Ovary (tissue), 7 donors: ENCODE measurements at regions not wholly inside any gene's neighbourhood (a gene's known extent, or its start where the extent isn't known, plus 50 kb on each side); places are given as distances from the start of the nearest gene placed in this dataset.

Source experiments
- DNase-seq, 5 donors: peaks; one replicate each; pipeline ENCODE4 v3.0.0-alpha.2; 2019 to 2020
- H3K27ac ChIP-seq, 2 donors: fragments of 200-600 bp; one replicate each; pipeline versions ENCODE4 v1.5.1 to v1.8.0; 2019 to 2022
- H3K27me3 ChIP-seq: fragments of 200-600 bp; one replicate; pipeline ENCODE4 v1.8.0; 2022
- H3K36me3 ChIP-seq: fragments of 200-600 bp; sonication (generic); one replicate; pipeline ENCODE4 v1.5.1; 2019
- H3K4me1 ChIP-seq: one replicate; pipeline ENCODE4 v1.8.1; 2013; ENCODE audit warnings: mild to moderate bottlenecking, moderate library complexity; ENCODE audit not compliant: insufficient read depth
- H3K4me3 ChIP-seq: fragments of 200-600 bp; sonication (generic); one replicate; pipeline ENCODE4 v1.5.1; 2017
- H3K9me3 ChIP-seq, 2 donors: fragments of 200-600 bp in 1 of 2; sonication (generic) in 1 of 2; one replicate each; pipeline versions ENCODE4 v1.5.1 to v1.8.1; 2013 to 2019; ENCODE audit warnings: mild to moderate bottlenecking in 1 of 2, moderate library complexity in 1 of 2
- EP300 ChIP-seq: sonication (generic); formaldehyde crosslinking; IDR thresholded peaks from one replicate; pipeline ENCODE4 v1.6.1; 2017; ENCODE audit warnings: antibody characterized with exemption
- POLR2A ChIP-seq: fragments of 450-650 bp; IDR thresholded peaks from one replicate; pipeline ENCODE4 v1.6.1; 2017; ENCODE audit warnings: antibody characterized with exemption, mild to moderate bottlenecking, moderate library complexity
- WGBS, 3 donors: extraction: QIAGEN DNeasy Blood & Tissue Kit in 1 of 3; methylation state at CpG; one replicate each; pipeline versions ENCODE4 v1.1.5 to v1.1.7; 2013 to 2017; 5-methylcytosine and 5-hydroxymethylcytosine counted together
- intact Hi-C, 4 donors: fragments of 100-400 bp; cut with DNase I; formaldehyde crosslinking; loops; one replicate each; pipeline versions ENCODE4 v1.11.0 to v1.15.1; 2022 to 2023
- TF ChIP-seq, protein P1 (sequence below), 3 donors: fragments of 450-650 bp in 2 of 3; fragments of 200-600 bp in 1 of 3; IDR thresholded peaks; one replicate each; pipeline versions ENCODE4 v1.5.1 to v1.8.0; 2016 to 2022; ENCODE audit warnings: antibody characterized with exemption in 3 of 3, mild to moderate bottlenecking in 1 of 3
- donor health status: DM: no; HTN: no; CAD: no; lungs with moderate emphysema.
- donor health status: DM: no; HTN: no; CAD: no.
- donor health status: Bipolar disorder and iron deficiency.
- donor health status: DM: no; HTN: no; CAD: no.
- donor health status: DM: yes; HTN: yes; CAD: no.

DNA sequence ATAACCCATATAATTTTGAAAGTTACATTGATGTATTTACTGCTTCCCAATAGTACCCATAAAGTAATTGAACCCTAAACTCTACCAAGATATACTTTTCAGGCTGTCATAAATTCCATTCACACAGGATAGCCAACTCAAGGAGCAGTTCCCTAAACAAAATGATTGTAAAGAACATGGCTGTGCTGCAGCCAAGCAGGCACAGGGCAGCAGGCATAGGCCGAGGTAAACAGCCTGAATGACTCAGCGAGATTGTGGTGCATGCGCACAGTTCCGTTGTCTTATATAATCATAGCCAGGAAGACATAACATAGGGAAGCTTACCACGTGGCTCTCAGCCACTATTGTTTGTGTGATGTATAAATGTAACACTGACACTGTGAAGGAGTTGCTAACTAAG lies 344.9 kb downstream of the FSCB start:
- H3K27ac ChIP-seq, result no peak overlapping the region
- DNase-seq, result no peak
- WGBS, 3 donors, result 89 to 92% (median 92%) methylated on average over 5 of the region's 5 CpGs
- no peaks in the 10 kb centered on the region for H3K9me3 ChIP-seq
- TF ChIP-seq POLR2A, result no peak
- no peak for TF ChIP-seq EP300
- TF ChIP-seq, protein P1, sequence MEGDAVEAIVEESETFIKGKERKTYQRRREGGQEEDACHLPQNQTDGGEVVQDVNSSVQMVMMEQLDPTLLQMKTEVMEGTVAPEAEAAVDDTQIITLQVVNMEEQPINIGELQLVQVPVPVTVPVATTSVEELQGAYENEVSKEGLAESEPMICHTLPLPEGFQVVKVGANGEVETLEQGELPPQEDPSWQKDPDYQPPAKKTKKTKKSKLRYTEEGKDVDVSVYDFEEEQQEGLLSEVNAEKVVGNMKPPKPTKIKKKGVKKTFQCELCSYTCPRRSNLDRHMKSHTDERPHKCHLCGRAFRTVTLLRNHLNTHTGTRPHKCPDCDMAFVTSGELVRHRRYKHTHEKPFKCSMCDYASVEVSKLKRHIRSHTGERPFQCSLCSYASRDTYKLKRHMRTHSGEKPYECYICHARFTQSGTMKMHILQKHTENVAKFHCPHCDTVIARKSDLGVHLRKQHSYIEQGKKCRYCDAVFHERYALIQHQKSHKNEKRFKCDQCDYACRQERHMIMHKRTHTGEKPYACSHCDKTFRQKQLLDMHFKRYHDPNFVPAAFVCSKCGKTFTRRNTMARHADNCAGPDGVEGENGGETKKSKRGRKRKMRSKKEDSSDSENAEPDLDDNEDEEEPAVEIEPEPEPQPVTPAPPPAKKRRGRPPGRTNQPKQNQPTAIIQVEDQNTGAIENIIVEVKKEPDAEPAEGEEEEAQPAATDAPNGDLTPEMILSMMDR (IDR thresholded peaks at IDR 0.05), result no peak
- H3K4me1 ChIP-seq, result no peaks in the 10 kb centered on the region
- intact Hi-C loops, result no loop called here
- no peak overlapping the region for H3K4me3 ChIP-seq
- no peaks in the 10 kb centered on the region for H3K27me3 ChIP-seq
- no peaks in the 10 kb centered on the region for H3K36me3 ChIP-seq

DNA sequence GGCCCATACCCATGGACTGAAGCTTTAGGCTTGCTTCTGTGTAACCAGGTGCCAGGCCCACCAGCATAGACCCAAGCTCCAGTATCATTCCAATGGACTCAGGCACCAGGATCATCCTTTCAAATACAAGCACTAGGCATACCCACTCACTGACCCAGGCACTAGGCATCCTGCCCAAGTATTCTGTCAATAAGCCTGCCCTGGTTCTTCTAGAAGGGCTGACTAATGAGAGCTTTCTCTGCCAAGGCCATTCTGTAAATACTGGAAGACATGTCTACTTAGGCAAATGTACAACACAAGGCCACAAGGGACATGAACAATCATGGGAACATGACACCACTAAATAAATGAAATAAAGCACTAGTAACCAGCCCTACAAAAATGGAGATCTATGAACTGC lies 352.2 kb downstream of the FSCB start:
- TF ChIP-seq, protein P1 (IDR thresholded peaks at IDR 0.05), result no peak
- TF ChIP-seq POLR2A, result no peak
- no peak for TF ChIP-seq EP300
- H3K27ac ChIP-seq, result no peak overlapping the region
- intact Hi-C loops, result no loop called here
- H3K4me3 ChIP-seq, result no peak overlapping the region
- H3K36me3 ChIP-seq, result no peaks in the 10 kb centered on the region
- H3K4me1 ChIP-seq, result no peaks in the 10 kb centered on the region
- no peak for DNase-seq
- no peaks in the 10 kb centered on the region for H3K9me3 ChIP-seq
- H3K27me3 ChIP-seq, result no peaks in the 10 kb centered on the region

DNA sequence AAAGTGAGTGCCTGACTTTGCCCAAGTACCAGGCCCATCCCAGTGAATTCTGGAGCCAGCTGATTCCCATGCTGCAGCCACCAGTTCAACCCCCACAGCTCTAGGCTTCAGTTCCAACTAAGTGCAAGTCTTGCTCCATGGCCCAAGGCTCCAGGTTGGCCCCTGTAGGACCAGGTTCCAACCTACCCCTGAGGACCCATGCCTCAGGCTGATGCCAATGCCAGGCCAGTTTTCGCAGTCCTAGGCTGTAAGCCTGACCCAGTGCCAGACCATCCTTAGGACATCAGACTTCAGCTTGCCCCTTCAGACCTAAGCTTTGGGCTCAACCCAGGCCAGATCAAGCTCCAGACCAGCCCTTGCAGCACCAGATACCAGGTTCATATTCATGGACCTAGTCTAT lies 352.6 kb downstream of the FSCB start:
- WGBS, 3 donors, result 94 to 100% (median 98%) methylated on average over 1 of the region's 1 CpG
- no peak for TF ChIP-seq EP300
- TF ChIP-seq, protein P1 (IDR thresholded peaks at IDR 0.05), result no peak
- TF ChIP-seq POLR2A, result no peak
- H3K27ac ChIP-seq, result no peak overlapping the region
- H3K27me3 ChIP-seq, result no peaks in the 10 kb centered on the region
- DNase-seq, result no peak
- no peaks in the 10 kb centered on the region for H3K36me3 ChIP-seq
- H3K4me3 ChIP-seq, result no peak overlapping the region
- no peaks in the 10 kb centered on the region for H3K4me1 ChIP-seq
- intact Hi-C loops, result no loop called here
- H3K9me3 ChIP-seq, result no peaks in the 10 kb centered on the region

DNA sequence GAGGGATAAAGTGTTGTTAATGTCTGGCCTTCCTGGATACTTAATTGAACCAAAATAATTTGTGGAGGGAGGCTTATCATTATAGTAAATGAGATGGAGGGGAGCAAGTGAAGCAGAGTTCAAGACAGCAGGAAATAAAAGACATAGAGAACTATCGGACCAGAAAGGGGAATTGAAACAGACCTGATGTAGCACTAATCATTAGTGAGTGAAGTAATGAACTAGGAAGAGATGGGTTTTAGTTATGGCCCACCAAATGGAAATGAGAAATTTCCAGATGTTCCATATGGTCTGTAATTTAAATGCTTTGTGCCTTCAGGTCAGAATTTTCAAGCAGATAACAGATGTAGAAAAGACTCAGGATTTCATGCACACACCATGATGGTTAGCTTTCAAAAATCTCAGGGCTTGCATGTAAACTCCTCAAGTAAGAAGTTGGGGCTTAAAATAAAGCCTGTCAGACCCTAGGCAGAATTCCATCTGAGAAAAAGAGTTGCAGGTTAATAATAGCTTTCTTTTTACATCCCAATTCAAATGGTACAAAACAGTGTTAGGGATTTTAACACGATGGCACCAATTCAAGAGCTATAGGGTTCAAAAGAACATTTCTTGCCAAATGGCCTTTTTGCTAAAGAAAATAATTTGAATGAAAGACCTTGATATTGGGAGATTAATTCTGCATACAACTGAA lies 355.8 kb downstream of the FSCB start:
- TF ChIP-seq EP300 (no peak), POLR2A (no peak)
- TF ChIP-seq, protein P1 (IDR thresholded peaks at IDR 0.05), result no peak

More for the DNA sequence above, 355.8 kb downstream of the FSCB start:
- no peaks in the 10 kb centered on the region for H3K9me3 ChIP-seq
- 53 to 79% (median 67%) methylated on average over 2 of the region's 2 CpGs for WGBS, 3 donors
- H3K4me3 ChIP-seq, result no peak overlapping the region
- no peak for DNase-seq
- intact Hi-C loops, result no loop called here
- no peaks in the 10 kb centered on the region for H3K4me1 ChIP-seq
- no peaks in the 10 kb centered on the region for H3K36me3 ChIP-seq
- H3K27ac ChIP-seq, result no peak overlapping the region
- no peaks in the 10 kb centered on the region for H3K27me3 ChIP-seq
